ENCODE measurements at regions not wholly inside any gene's neighbourhood (a gene's known extent, or its start where the extent isn't known, plus 50 kb on each side); places are given as distances from the start of the nearest gene placed in this dataset.

- no peak for DNase-seq (ENCODE audit: low read depth in 3 of 3)
Observed at GRCh38 chr7:51689547-51689946, 372.9 kb upstream of the COBL start.

GRCh38 chr7:51685794-51686193 is 369.2 kb upstream of the COBL start:
- DNase-seq (ENCODE audit: low read depth in 3 of 3), result no peak

GRCh38 chr7:51680594-51681399 is 364.2 kb upstream of the COBL start:
- no peak for DNase-seq (ENCODE audit: low read depth in 3 of 3)

- DNase-seq (ENCODE audit: low read depth in 3 of 3), result no peak
Observed at GRCh38 chr7:51679358-51679757, 362.7 kb upstream of the COBL start.

GRCh38 chr7:51666751-51667150 is 350.1 kb upstream of the COBL start:
- DNase-seq (ENCODE audit: low read depth in 3 of 3), result no peak

- no peak for DNase-seq (ENCODE audit: low read depth in 3 of 3)
Observed at GRCh38 chr7:51666266-51666665, 349.7 kb upstream of the COBL start.

- no peak for DNase-seq (ENCODE audit: low read depth in 3 of 3)
Observed at GRCh38 chr7:51665045-51665780, 348.6 kb upstream of the COBL start.

- no peak for DNase-seq (ENCODE audit: low read depth in 3 of 3)
Observed at GRCh38 chr7:51660516-51660915, 343.9 kb upstream of the COBL start.

- no peak for DNase-seq (ENCODE audit: low read depth in 3 of 3)
Observed at GRCh38 chr7:51658684-51659083, 342.1 kb upstream of the COBL start.

- no peak for DNase-seq (ENCODE audit: low read depth in 3 of 3)
Observed at GRCh38 chr7:51647931-51648351, 331.3 kb upstream of the COBL start.

- no peak for DNase-seq (ENCODE audit: low read depth in 3 of 3)
Observed at GRCh38 chr7:51647486-51647885, 330.9 kb upstream of the COBL start.

GRCh38 chr7:51645702-51646298 is 329.2 kb upstream of the COBL start:
- no peak for DNase-seq (ENCODE audit: low read depth in 3 of 3)

GRCh38 chr7:51645255-51645654 is 328.6 kb upstream of the COBL start:
- no peak for DNase-seq (ENCODE audit: low read depth in 3 of 3)

- DNase-seq (ENCODE audit: low read depth in 3 of 3), result no peak
Observed at GRCh38 chr7:51644216-51644615, 327.6 kb upstream of the COBL start.

GRCh38 chr7:51640841-51641240 is 324.2 kb upstream of the COBL start:
- no peak for DNase-seq (ENCODE audit: low read depth in 3 of 3)

- no peak for DNase-seq (ENCODE audit: low read depth in 3 of 3)
Observed at GRCh38 chr7:51639661-51640334, 323.2 kb upstream of the COBL start.

- no peak for DNase-seq (ENCODE audit: low read depth in 3 of 3)
Observed at GRCh38 chr7:51636503-51636902, 319.9 kb upstream of the COBL start.

- DNase-seq (ENCODE audit: low read depth in 3 of 3), result no peak
Observed at GRCh38 chr7:51635775-51636174, 319.2 kb upstream of the COBL start.

GRCh38 chr7:51634538-51634937 is 317.9 kb upstream of the COBL start:
- DNase-seq (ENCODE audit: low read depth in 3 of 3), result no peak

GRCh38 chr7:51634025-51634424 is 317.4 kb upstream of the COBL start:
- no peak for DNase-seq (ENCODE audit: low read depth in 3 of 3)

- DNase-seq (ENCODE audit: low read depth in 3 of 3), result no peak
Observed at GRCh38 chr7:51633596-51633995, 317.0 kb upstream of the COBL start.

- no peak for DNase-seq (ENCODE audit: low read depth in 3 of 3)
Observed at GRCh38 chr7:51633006-51633405, 316.4 kb upstream of the COBL start.

Data from stimulated activated CD4-positive, alpha-beta T cell treated with anti-CD3 and anti-CD28 coated beads, TNF-alpha, amount 100 ng/mL, for 48 hours (primary cell).